Peyer's patch (tissue), 4 donors: ENCODE measurements at regions not wholly inside any gene's neighbourhood (a gene's known extent, or its start where the extent isn't known, plus 50 kb on each side); places are given as distances from the start of the nearest gene placed in this dataset.

Experiments
- DNase-seq, 3 donors: peaks; one replicate each; pipeline ENCODE4 v3.0.0-alpha.2; 2017 to 2019
- H3K27ac ChIP-seq, 4 donors: fragments of 200-600 bp; sonication (generic); one replicate each; pipeline ENCODE4 v1.5.1; 2016 to 2019
- H3K27me3 ChIP-seq, 2 donors: fragments of 200-600 bp; sonication (generic); one replicate each; pipeline ENCODE4 v1.5.1; 2019
- H3K36me3 ChIP-seq, 3 donors: fragments of 200-600 bp; sonication (generic); one replicate each; pipeline ENCODE4 v1.5.1; 2016 to 2019
- H3K4me1 ChIP-seq, 4 donors: fragments of 200-600 bp; sonication (generic); one replicate each; pipeline ENCODE4 v1.5.1; 2016 to 2019
- H3K4me3 ChIP-seq, 4 donors: fragments of 200-600 bp; sonication (generic); 1 replicate in 3 of 4; 2 replicates in 1 of 4; pipeline ENCODE4 v1.5.1; 2016 to 2019; ENCODE audit warnings: mild to moderate bottlenecking in 1 of 4
- H3K9me3 ChIP-seq, 4 donors: fragments of 200-600 bp; sonication (generic); one replicate each; pipeline ENCODE4 v1.5.1; 2016 to 2019; ENCODE audit warnings: mild to moderate bottlenecking in 1 of 4
- CTCF ChIP-seq, 6 experiments: fragments of 450-650 bp in 4 of 6; fragments of 200-600 bp in 2 of 6; sonication (generic) in 1 of 6; IDR thresholded peaks; one replicate each; pipeline ENCODE4 v1.5.1; 2017 to 2019; ENCODE audit warnings: antibody characterized with exemption in 6 of 6, mild to moderate bottlenecking in 3 of 6, moderate library complexity in 1 of 6
- POLR2A ChIP-seq, 2 donors: fragments of 450-650 bp; IDR thresholded peaks; one replicate each; pipeline ENCODE4 v1.5.1; 2017; ENCODE audit warnings: antibody characterized with exemption in 2 of 2, mild to moderate bottlenecking in 2 of 2, moderate library complexity in 2 of 2

DNA sequence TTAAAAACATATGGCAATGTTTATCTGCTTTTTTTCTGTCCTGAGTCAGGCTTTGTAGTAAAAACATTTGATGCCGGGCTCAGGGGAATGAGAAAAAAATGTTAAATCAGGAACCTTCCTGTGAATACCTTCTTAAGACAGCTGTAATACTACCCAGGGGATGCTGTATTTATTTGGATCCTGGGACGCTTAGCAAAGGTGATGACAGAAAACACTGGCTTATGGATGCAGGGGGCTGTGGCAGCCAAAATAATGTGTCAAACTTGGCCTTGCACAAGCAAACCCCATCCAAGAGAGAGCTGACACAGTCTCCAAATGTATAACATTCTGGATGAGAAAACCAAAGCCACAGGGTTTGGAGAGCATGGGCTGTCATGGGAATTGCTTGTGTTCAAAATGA lies 438.2 kb upstream of the PROK2 start:
- no peak for TF ChIP-seq POLR2A (IDR thresholded peaks at IDR 0.05)
- no peak overlapping the region for H3K27ac ChIP-seq
- no peak for DNase-seq

DNA sequence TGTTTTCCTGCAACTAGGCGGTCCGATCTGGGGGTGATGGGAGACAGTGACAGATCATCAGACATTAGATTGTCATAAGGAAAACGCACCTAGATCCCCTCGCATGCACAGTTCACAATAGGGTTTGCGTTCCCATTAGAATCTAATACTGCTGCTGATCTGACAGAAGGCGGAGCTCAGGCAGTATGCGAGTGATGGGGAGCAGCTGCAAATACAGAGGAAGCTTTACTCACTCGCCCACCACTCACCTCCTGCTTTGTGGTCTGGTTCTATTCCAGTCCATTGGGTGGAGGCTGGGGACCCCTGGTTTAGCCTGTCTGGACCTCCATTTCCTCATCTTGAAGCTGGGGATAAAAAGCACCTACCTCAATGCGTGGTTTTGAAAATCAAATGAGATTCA lies 437.5 kb upstream of the PROK2 start:
- H3K9me3 ChIP-seq: peaks cover 0 to 13% (median 5%) of the 10 kb centered on the region in 4 donors
- DNase-seq: no peak
- H3K27me3 ChIP-seq: no peaks in the 10 kb centered on the region
- H3K4me1 ChIP-seq: no peaks in the 10 kb centered on the region
- no peak for TF ChIP-seq POLR2A (IDR thresholded peaks at IDR 0.05)
- no peak for TF ChIP-seq CTCF (IDR thresholded peaks at IDR 0.05)
- no peak overlapping the region for H3K4me3 ChIP-seq
- H3K36me3 ChIP-seq: no peaks in the 10 kb centered on the region
- no peak overlapping the region for H3K27ac ChIP-seq

More for the DNA sequence above, 438.2 kb upstream of the PROK2 start:
- Histone ChIP-seq H3K4me3 (no peak overlapping the region), H3K36me3 (no peaks in the 10 kb centered on the region), H3K27me3 (no peaks in the 10 kb centered on the region), H3K9me3 (peaks cover 0 to 13% (median 5%) of the 10 kb centered on the region in 4 donors), H3K4me1 (no peaks in the 10 kb centered on the region)

GRCh38 chr3:72220946-72221345 lies 436.0 kb upstream of the PROK2 start:
- Histone ChIP-seq H3K36me3 (no peaks in the 10 kb centered on the region), H3K27ac (peak overlapping the region in 1 of 4 donors; percentile 2)

GRCh38 chr3:72219752-72220151 lies 434.8 kb upstream of the PROK2 start:
- Histone ChIP-seq H3K4me1 (no peaks in the 10 kb centered on the region), H3K27me3 (no peaks in the 10 kb centered on the region), H3K36me3 (no peaks in the 10 kb centered on the region), H3K4me3 (no peak overlapping the region), H3K27ac (no peak overlapping the region), H3K9me3 (peaks cover 0 to 5% (median 0%) of the 10 kb centered on the region in 4 donors)
- TF ChIP-seq CTCF (IDR thresholded peaks at IDR 0.05) (no peak), POLR2A (IDR thresholded peaks at IDR 0.05) (no peak)
- DNase-seq: no peak

More at GRCh38 chr3:72220946-72221345, 436.0 kb upstream of the PROK2 start:
- Histone ChIP-seq H3K4me3 (no peak overlapping the region), H3K9me3 (peaks cover 0 to 10% (median 4%) of the 10 kb centered on the region in 4 donors), H3K4me1 (no peaks in the 10 kb centered on the region), H3K27me3 (no peaks in the 10 kb centered on the region)
- TF ChIP-seq CTCF (IDR thresholded peaks at IDR 0.05) (no peak), POLR2A (IDR thresholded peaks at IDR 0.05) (no peak)
- no peak for DNase-seq

GRCh38 chr3:72217570-72217969 lies 432.6 kb upstream of the PROK2 start:
- no peak overlapping the region for H3K4me3 ChIP-seq
- H3K4me1 ChIP-seq: no peaks in the 10 kb centered on the region
- H3K27me3 ChIP-seq: no peaks in the 10 kb centered on the region
- no peaks in the 10 kb centered on the region for H3K9me3 ChIP-seq
- no peak overlapping the region for H3K27ac ChIP-seq
- no peak for TF ChIP-seq POLR2A (IDR thresholded peaks at IDR 0.05)
- no peak for TF ChIP-seq CTCF (IDR thresholded peaks at IDR 0.05)
- no peaks in the 10 kb centered on the region for H3K36me3 ChIP-seq
- no peak for DNase-seq

- Histone ChIP-seq H3K4me3 (no peak overlapping the region), H3K9me3 (no peaks in the 10 kb centered on the region), H3K27ac (no peak overlapping the region), H3K4me1 (no peaks in the 10 kb centered on the region), H3K36me3 (no peaks in the 10 kb centered on the region), H3K27me3 (no peaks in the 10 kb centered on the region)
- TF ChIP-seq CTCF (IDR thresholded peaks at IDR 0.05) (no peak), POLR2A (IDR thresholded peaks at IDR 0.05) (no peak)
- DNase-seq: no peak
Measured at GRCh38 chr3:72214066-72214951, 429.4 kb upstream of the PROK2 start.
